K562 (cell line): ENCODE measurements at regions not wholly inside any gene's neighbourhood (a gene's known extent, or its start where the extent isn't known, plus 50 kb on each side); places are given as distances from the start of the nearest gene placed in this dataset.

Source experiments
- ARID2 ChIP-seq: fragments of 450-650 bp; IDR thresholded peaks from 2 replicates; pipeline ENCODE4 v1.6.1; 2017; ENCODE audit warnings: antibody characterized with exemption, mild to moderate bottlenecking
- MXD1 ChIP-seq: fragments of 250-450 bp; sonication (Bioruptor Pico); IDR thresholded peaks from 2 replicates; pipeline ENCODE4 v1.8.0; 2021; ENCODE audit warnings: borderline replicate concordance, mild to moderate bottlenecking, moderate library complexity; ENCODE audit not compliant: poor library complexity, severe bottlenecking
- NFRKB ChIP-seq: fragments of 450-650 bp; IDR thresholded peaks from 2 replicates; pipeline ENCODE4 v1.6.1; 2016; ENCODE audit warnings: low read depth
- PCBP2 ChIP-seq: fragments of 200-400 bp; formaldehyde crosslinking; IDR thresholded peaks from 2 replicates; pipeline ENCODE4 v1.6.1; 2018; ENCODE audit warnings: low read length, low read depth, mild to moderate bottlenecking, moderate library complexity; ENCODE audit not compliant: poor library complexity, severe bottlenecking
- SREBF2 ChIP-seq: sonication (generic); formaldehyde crosslinking; IDR thresholded peaks from 2 replicates; pipeline ENCODE4 v1.4.0; 2020; ENCODE audit warnings: mild to moderate bottlenecking, missing genetic modification reagents
- STAT5B ChIP-seq: fragments of 250-450 bp; sonication (Bioruptor Pico); IDR thresholded peaks from 2 replicates; pipeline ENCODE4 v1.8.0; 2021; ENCODE audit warnings: mild to moderate bottlenecking, inconsistent platforms
- TCF3 ChIP-seq: sonication (generic); formaldehyde crosslinking; IDR thresholded peaks from 2 replicates; pipeline ENCODE4 v1.4.0; 2020; ENCODE audit warnings: mild to moderate bottlenecking, missing genetic modification reagents
- U2AF1 ChIP-seq: fragments of 200-400 bp; formaldehyde crosslinking; optimal IDR thresholded peaks from 2 replicates; pipeline ENCODE3; 2017; ENCODE audit warnings: mild to moderate bottlenecking, low read depth, low read length, moderate library complexity
- XRCC5 ChIP-seq: fragments of 200-400 bp; formaldehyde crosslinking; IDR thresholded peaks from 2 replicates; pipeline ENCODE4 v1.6.1; 2017; ENCODE audit warnings: low read depth, mild to moderate bottlenecking, low read length
- TF ChIP-seq, protein P1 (sequence below): IDR thresholded peaks from 2 replicates; pipeline ENCODE4 v1.6.1; 2011; ENCODE audit warnings: borderline replicate concordance, low read depth, mild to moderate bottlenecking, moderate library complexity, low read length; ENCODE audit not compliant: insufficient read depth, poor library complexity, severe bottlenecking
- TF ChIP-seq, protein P2 (sequence below): fragments of 450-650 bp; IDR thresholded peaks from one replicate; pipeline ENCODE4 v1.6.1; 2018; ENCODE audit warnings: mild to moderate bottlenecking, moderate library complexity; ENCODE audit not compliant: partially characterized antibody

DNA sequence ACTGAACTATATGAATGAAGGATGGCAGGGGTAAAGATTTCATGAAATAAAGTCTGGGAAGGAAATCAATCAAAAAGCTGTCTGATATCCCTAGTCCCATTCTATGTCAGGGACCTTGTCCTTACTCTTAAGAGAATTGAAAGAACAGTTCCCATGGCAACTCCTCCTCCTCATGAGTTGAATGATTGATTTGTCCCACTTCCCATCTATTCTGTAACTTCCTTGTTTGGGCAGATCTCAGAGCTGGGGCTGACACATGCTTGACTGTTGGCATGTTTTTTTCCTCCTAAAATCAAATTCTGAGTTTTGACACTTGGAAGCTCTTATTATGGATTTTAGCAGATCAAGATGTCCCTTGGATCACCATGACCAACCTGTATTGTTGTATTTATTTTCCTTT lies 1138.6 kb upstream of the CDH8 start (continued):
- TF ChIP-seq TCF3 (CRISPR knock-in tag) (no peak), MXD1 (no peak), SREBF2 (CRISPR knock-in tag) (no peak), NFRKB (no peak), U2AF1 (no peak), STAT5B (CRISPR knock-in tag) (no peak), XRCC5 (no peak), PCBP2 (no peak), ARID2 (no peak)
- TF ChIP-seq, protein P1, sequence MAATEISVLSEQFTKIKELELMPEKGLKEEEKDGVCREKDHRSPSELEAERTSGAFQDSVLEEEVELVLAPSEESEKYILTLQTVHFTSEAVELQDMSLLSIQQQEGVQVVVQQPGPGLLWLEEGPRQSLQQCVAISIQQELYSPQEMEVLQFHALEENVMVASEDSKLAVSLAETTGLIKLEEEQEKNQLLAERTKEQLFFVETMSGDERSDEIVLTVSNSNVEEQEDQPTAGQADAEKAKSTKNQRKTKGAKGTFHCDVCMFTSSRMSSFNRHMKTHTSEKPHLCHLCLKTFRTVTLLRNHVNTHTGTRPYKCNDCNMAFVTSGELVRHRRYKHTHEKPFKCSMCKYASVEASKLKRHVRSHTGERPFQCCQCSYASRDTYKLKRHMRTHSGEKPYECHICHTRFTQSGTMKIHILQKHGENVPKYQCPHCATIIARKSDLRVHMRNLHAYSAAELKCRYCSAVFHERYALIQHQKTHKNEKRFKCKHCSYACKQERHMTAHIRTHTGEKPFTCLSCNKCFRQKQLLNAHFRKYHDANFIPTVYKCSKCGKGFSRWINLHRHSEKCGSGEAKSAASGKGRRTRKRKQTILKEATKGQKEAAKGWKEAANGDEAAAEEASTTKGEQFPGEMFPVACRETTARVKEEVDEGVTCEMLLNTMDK: no peak
- TF ChIP-seq, protein P2, sequence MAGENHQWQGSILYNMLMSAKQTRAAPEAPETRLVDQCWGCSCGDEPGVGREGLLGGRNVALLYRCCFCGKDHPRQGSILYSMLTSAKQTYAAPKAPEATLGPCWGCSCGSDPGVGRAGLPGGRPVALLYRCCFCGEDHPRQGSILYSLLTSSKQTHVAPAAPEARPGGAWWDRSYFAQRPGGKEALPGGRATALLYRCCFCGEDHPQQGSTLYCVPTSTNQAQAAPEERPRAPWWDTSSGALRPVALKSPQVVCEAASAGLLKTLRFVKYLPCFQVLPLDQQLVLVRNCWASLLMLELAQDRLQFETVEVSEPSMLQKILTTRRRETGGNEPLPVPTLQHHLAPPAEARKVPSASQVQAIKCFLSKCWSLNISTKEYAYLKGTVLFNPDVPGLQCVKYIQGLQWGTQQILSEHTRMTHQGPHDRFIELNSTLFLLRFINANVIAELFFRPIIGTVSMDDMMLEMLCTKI: no peak
